K562 (cell line): ENCODE measurements at regions not wholly inside any gene's neighbourhood (a gene's known extent, or its start where the extent isn't known, plus 50 kb on each side); places are given as distances from the start of the nearest gene placed in this dataset.

Source experiments
- ATAC-seq: fragments of 200-7000 bp; cut with Tn5 transposase; 3 replicates; pipeline ENCODE4 v1.9.1; 2020; ENCODE audit warnings: moderate library complexity
- BruUV-seq: library from RNA; stranded (reverse); fragments of 400-500 nt; replicated peaks from 2 replicates; lab custom pipeline; 2021; lab: Mats Ljungman, UMichigan
- CTCF ChIA-PET: fragments of 300-600 bp; formaldehyde crosslinking; extraction: SDS; loops from one replicate; lab custom pipeline; 2021; ENCODE audit warnings: low intra/inter-chr PET ratio; lab: Yijun Ruan, JAX
- POLR2A ChIA-PET: fragments of 300-600, 350-650 bp; sonication (Branson Sonifier 250); formaldehyde crosslinking; extraction: SDS; loops from one replicate; lab custom pipeline; 2021; ENCODE audit warnings: antibody characterized with exemption, inconsistent platforms; lab: Yijun Ruan, JAX
- DNase-seq, 4 experiments: peaks; one replicate each; pipeline versions ENCODE4 v3.0.0 to v3.0.0-alpha.2; 2011 to 2018; ENCODE audit warnings: low spot score in 3 of 4, mixed read lengths in 3 of 4; ENCODE audit errors: extremely low read depth in 1 of 4
- FAIRE-seq: peaks from 2 replicates; lab custom pipeline; 2011; peaks lifted over from hg19 to GRCh38; lab: Jason Lieb, UNC
- H2AFZ ChIP-seq: 2 replicates; pipeline ENCODE4 v1.6.0; 2011; ENCODE audit warnings: low read depth, low read length, control low read depth, inconsistent platforms
- H3K27ac ChIP-seq: fragments of 200-600 bp; 3 replicates; pipeline ENCODE4 v1.8.0; 2011; ENCODE audit warnings: low read depth, mild to moderate bottlenecking, control low read depth, inconsistent platforms, low read length, moderate library complexity, mixed read lengths; ENCODE audit errors: extremely low read depth
- H3K27me3 ChIP-seq, 2 experiments: fragments of 300-600 bp in 1 of 2; 2 replicates in 1 of 2; 3 replicates in 1 of 2; pipeline versions ENCODE4 v1.6.0 to v1.8.0; 2011; ENCODE audit warnings: inconsistent platforms in 2 of 2, low read length in 2 of 2, mild to moderate bottlenecking in 1 of 2, mixed read lengths in 1 of 2, moderate library complexity in 1 of 2; ENCODE audit not compliant: control insufficient read depth in 2 of 2, insufficient read depth in 2 of 2
- H3K36me3 ChIP-seq: fragments of 300-600 bp; 3 replicates; pipeline ENCODE4 v1.8.0; 2011; ENCODE audit warnings: mild to moderate bottlenecking, low read length, inconsistent platforms; ENCODE audit not compliant: control insufficient read depth, insufficient read depth
- H3K4me1 ChIP-seq, 2 experiments: fragments of 200-600 bp in 1 of 2; replicated peaks in 1 of 2; 2 replicates in 1 of 2; 3 replicates in 1 of 2; pipeline versions ENCODE4 v1.5.1 to v1.8.0; 2011; ENCODE audit warnings: inconsistent platforms in 2 of 2, low read length in 2 of 2, mild to moderate bottlenecking in 1 of 2, mixed read lengths in 1 of 2, moderate library complexity in 1 of 2; ENCODE audit not compliant: control insufficient read depth in 2 of 2, insufficient read depth in 2 of 2
- H3K4me2 ChIP-seq: 2 replicates; pipeline ENCODE4 v1.6.1; 2011; ENCODE audit warnings: low read length, control low read depth, inconsistent platforms, mixed read lengths; ENCODE audit not compliant: insufficient read depth
- H3K4me3 ChIP-seq: fragments of 200-600 bp; sonication (generic), shearing (Covaris generic); 2 replicates; pipeline ENCODE4 v1.5.1; 2016; ENCODE audit warnings: control low read depth, inconsistent platforms
- H3K79me2 ChIP-seq: fragments of 200-600 bp; 3 replicates; pipeline ENCODE4 v1.8.0; 2011; ENCODE audit warnings: low read length, inconsistent platforms; ENCODE audit not compliant: control insufficient read depth, insufficient read depth
- H3K9ac ChIP-seq, 2 experiments: 2 replicates each; pipeline versions ENCODE4 v1.6.0 to v1.6.1; 2011; ENCODE audit warnings: low read depth in 2 of 2, low read length in 2 of 2, control low read depth in 1 of 2, inconsistent platforms in 1 of 2, mild to moderate bottlenecking in 1 of 2, mixed read lengths in 1 of 2; ENCODE audit not compliant: insufficient read depth in 1 of 2
- H3K9me1 ChIP-seq: one replicate; pipeline ENCODE4 v1.6.0; 2011; ENCODE audit warnings: inconsistent platforms, mild to moderate bottlenecking, low read length, moderate library complexity; ENCODE audit not compliant: control insufficient read depth, insufficient read depth
- H3K9me3 ChIP-seq: replicated peaks from 2 replicates; pipeline ENCODE4 v1.5.1; 2011; ENCODE audit warnings: low read depth, low read length, inconsistent platforms; ENCODE audit not compliant: control insufficient read depth, insufficient read depth
- H4K20me1 ChIP-seq: replicated peaks from 2 replicates; pipeline ENCODE4 v1.6.1; 2011; ENCODE audit warnings: low read length, inconsistent platforms, mixed read lengths; ENCODE audit not compliant: control insufficient read depth, insufficient read depth
- BACH1 ChIP-seq: fragments of 200-800 bp; sonication (Bioruptor generic); IDR thresholded peaks from 2 replicates; pipeline ENCODE4 v1.6.1; 2016; ENCODE audit warnings: missing genetic modification characterization, missing compliant biosample characterization
- EZH2 ChIP-seq: IDR thresholded peaks from 2 replicates; pipeline ENCODE4 v1.6.1; 2012; ENCODE audit warnings: low read depth, mild to moderate bottlenecking, inconsistent platforms, low read length, borderline replicate concordance
- FOSL1 ChIP-seq: fragments of 200-800 bp; sonication (Bioruptor generic); conservative IDR thresholded peaks from 2 replicates; pipeline ENCODE4 v1.6.1; 2016; ENCODE audit warnings: missing genetic modification characterization, missing compliant biosample characterization
- JUND ChIP-seq, 2 experiments: IDR thresholded peaks; 2 replicates in 1 of 2; 3 replicates in 1 of 2; pipeline ENCODE4 v1.6.1; 2011; ENCODE audit warnings: borderline replicate concordance in 2 of 2, low read depth in 2 of 2, low read length in 2 of 2, improper control_type of control experiment in 1 of 2, missing biosample characterization in 1 of 2, missing genetic modification characterization in 1 of 2, missing genetic modification reagents in 1 of 2
- MECOM ChIP-seq: fragments of 250-450 bp; sonication (Bioruptor Pico); IDR thresholded peaks from 2 replicates; pipeline ENCODE4 v1.8.0; 2022; ENCODE audit warnings: inconsistent platforms
- MYNN ChIP-seq, 2 experiments: sonication (generic); formaldehyde crosslinking in 1 of 2; IDR thresholded peaks; 2 replicates each; pipeline versions ENCODE4 v1.5.0 to v1.6.1; 2016 to 2020; ENCODE audit warnings: antibody characterized with exemption in 1 of 2, missing genetic modification reagents in 1 of 2
- PHB ChIP-seq: fragments of 250-450 bp; sonication (Bioruptor Pico); IDR thresholded peaks from 2 replicates; pipeline ENCODE4 v1.5.0; 2021
- RFX5 ChIP-seq: IDR thresholded peaks from 2 replicates; pipeline ENCODE4 v1.6.1; 2011; ENCODE audit warnings: low read depth, mild to moderate bottlenecking, improper control_type of control experiment, low read length
- SNIP1 ChIP-seq: fragments of 450-650 bp; IDR thresholded peaks from 2 replicates; pipeline ENCODE4 v1.7.1; 2017; ENCODE audit warnings: low read depth, mild to moderate bottlenecking
- THAP12 ChIP-seq: fragments of 250-450 bp; sonication (Bioruptor Pico); IDR thresholded peaks from 2 replicates; pipeline ENCODE4 v1.9.0; 2021; ENCODE audit warnings: mild to moderate bottlenecking, inconsistent platforms
- TRIM25 ChIP-seq: fragments of 450-650 bp; IDR thresholded peaks from 2 replicates; pipeline ENCODE4 v1.7.0; 2016; ENCODE audit warnings: borderline replicate concordance
- YY1 ChIP-seq, 3 experiments: IDR thresholded peaks; 2 replicates each; pipeline ENCODE4 v1.6.1; 2011; ENCODE audit warnings: low read length in 2 of 3, mild to moderate bottlenecking in 2 of 3, moderate library complexity in 2 of 3, borderline replicate concordance in 1 of 3, control low read depth in 1 of 3, low read depth in 1 of 3; ENCODE audit not compliant: insufficient read depth in 3 of 3, insufficient replicate concordance in 2 of 3, control insufficient read depth in 1 of 3, insufficient read length in 1 of 3; ENCODE audit errors: extremely low read depth in 1 of 3
- ZNF165 ChIP-seq: fragments of 250-450 bp; sonication (Bioruptor Pico); IDR thresholded peaks from 2 replicates; pipeline ENCODE4 v1.4.0; 2020; ENCODE audit warnings: borderline replicate concordance
- ZNF217 ChIP-seq: sonication (generic); formaldehyde crosslinking; IDR thresholded peaks from 2 replicates; pipeline ENCODE4 v1.8.0; 2022; ENCODE audit warnings: mild to moderate bottlenecking, missing genetic modification reagents
- ZNF717 ChIP-seq: fragments of 250-450 bp; sonication (Bioruptor Pico); IDR thresholded peaks from 2 replicates; pipeline ENCODE4 v1.5.0; 2021
- ZNF766 ChIP-seq: fragments of 200-800 bp; sonication (Bioruptor generic); conservative IDR thresholded peaks from 2 replicates; pipeline ENCODE4 v1.6.1; 2016; ENCODE audit warnings: missing genetic modification characterization, missing compliant biosample characterization
- ZNF785 ChIP-seq: fragments of 250-450 bp; sonication (Bioruptor Pico); IDR thresholded peaks from 2 replicates; pipeline ENCODE4 v1.4.0; 2020; ENCODE audit warnings: mild to moderate bottlenecking
- WGBS: fragments of 100-300 bp; shearing (Covaris generic); methylation state at CpG from one replicate; pipeline ENCODE4 v1.1.6; 2016; ENCODE audit warnings: low coverage, mixed read lengths; ENCODE audit not compliant: insufficient coverage; ENCODE audit errors: missing lambda C conversion rate; 5-methylcytosine and 5-hydroxymethylcytosine counted together
- in situ Hi-C: fragments of 300-500 bp; cut with MboI; formaldehyde crosslinking; loops from 4 replicates; pipeline ENCODE4 v1.15.0; 2018; ENCODE audit warnings: inconsistent platforms, mixed read lengths
- intact Hi-C: fragments of 100-400 bp; cut with micrococcal nuclease; formaldehyde crosslinking; loops from 2 replicates; pipeline ENCODE4 v1.14.2; 2022

GRCh38 chr18:71529703-71530303, 1014.3 kb downstream of the CBLN2 start:
- H4K20me1 ChIP-seq = no peaks in the 10 kb centered on the region
- CTCF ChIA-PET = no interaction called here
- no peak overlapping the region for H3K9ac ChIP-seq
- H3K36me3 ChIP-seq = no peaks in the 10 kb centered on the region
- no peaks in the 10 kb centered on the region for H3K4me1 ChIP-seq
- POLR2A ChIA-PET = no interaction called here
- WGBS = 0% methylated on average over 2 of the region's 3 CpGs
- no peak overlapping the region for H3K4me3 ChIP-seq
- no peak overlapping the region for H3K4me2 ChIP-seq
- no peaks in the 10 kb centered on the region for H3K9me3 ChIP-seq
- BruUV-seq = no TSS peak
- no peak overlapping the region for H3K27ac ChIP-seq
- intact Hi-C loops (no loop called here), in situ Hi-C loops (no loop called here)
- FAIRE-seq (no peak), ATAC-seq (no peak), DNase-seq (no peak)
- H3K27me3 ChIP-seq = no peaks in the 10 kb centered on the region
- no peaks in the 10 kb centered on the region for H3K9me1 ChIP-seq
- no peak overlapping the region for H2AFZ ChIP-seq
- TF ChIP-seq ZNF766 (CRISPR knock-in tag) (no peak), PHB (no peak), FOSL1 (tag) (no peak), YY1 (IDR thresholded peaks at IDR 0.05; ENCODE audit: borderline replicate concordance in 1 of 3, control insufficient read depth in 1 of 3, extremely low read depth in 1 of 3, insufficient read depth in 3 of 3, insufficient read length in 1 of 3, insufficient replicate concordance in 2 of 3, low read depth in 1 of 3, low read length in 2 of 3) (no peak), MECOM (CRISPR knock-in tag) (no peak), TRIM25 (no peak), SNIP1 (no peak), THAP12 (no peak), ZNF165 (CRISPR knock-in tag) (no peak), EZH2 (no peak), RFX5 (no peak), ZNF785 (no peak), ZNF217 (CRISPR knock-in tag) (no peak), BACH1 (tag) (no peak), MYNN (IDR thresholded peaks at IDR 0.05) (no peak), MYNN (CRISPR knock-in tag; IDR thresholded peaks at IDR 0.05) (no peak), JUND (IDR thresholded peaks at IDR 0.05; ENCODE audit: borderline replicate concordance, low read depth, low read length) (no peak), JUND (tag; IDR thresholded peaks at IDR 0.05; ENCODE audit: borderline replicate concordance, low read depth, low read length) (no peak), ZNF717 (CRISPR knock-in tag) (no peak)
- no peaks in the 10 kb centered on the region for H3K79me2 ChIP-seq
